B cell (primary cell): ENCODE measurements at regions not wholly inside any gene's neighbourhood (a gene's known extent, or its start where the extent isn't known, plus 50 kb on each side); places are given as distances from the start of the nearest gene placed in this dataset.

ENCODE experiments used
- CTCF ChIP-seq: fragments of 200-600 bp; IDR thresholded peaks from one replicate; pipeline ENCODE4 v1.8.0; 2022; ENCODE audit warnings: antibody characterized with exemption, mild to moderate bottlenecking
- EZH2 ChIP-seq: IDR thresholded peaks from 2 replicates; pipeline ENCODE4 v1.6.1; 2012; ENCODE audit warnings: borderline replicate concordance, low read depth, mild to moderate bottlenecking, moderate library complexity, low read length; ENCODE audit not compliant: insufficient read depth, poor library complexity, severe bottlenecking

GRCh38 chr3:22819209-22819608 is 383.9 kb upstream of the UBE2E2 start:
- TF ChIP-seq CTCF, result no peak
- no peak for TF ChIP-seq EZH2
